ENCODE measurements at regions not wholly inside any gene's neighbourhood (a gene's known extent, or its start where the extent isn't known, plus 50 kb on each side); places are given as distances from the start of the nearest gene placed in this dataset.
"Not testable (repeated sequence)": the region's sequence is repeated elsewhere in the genome, so short reads cannot be mapped to it uniquely, and the experiment has no call there.

DNA sequence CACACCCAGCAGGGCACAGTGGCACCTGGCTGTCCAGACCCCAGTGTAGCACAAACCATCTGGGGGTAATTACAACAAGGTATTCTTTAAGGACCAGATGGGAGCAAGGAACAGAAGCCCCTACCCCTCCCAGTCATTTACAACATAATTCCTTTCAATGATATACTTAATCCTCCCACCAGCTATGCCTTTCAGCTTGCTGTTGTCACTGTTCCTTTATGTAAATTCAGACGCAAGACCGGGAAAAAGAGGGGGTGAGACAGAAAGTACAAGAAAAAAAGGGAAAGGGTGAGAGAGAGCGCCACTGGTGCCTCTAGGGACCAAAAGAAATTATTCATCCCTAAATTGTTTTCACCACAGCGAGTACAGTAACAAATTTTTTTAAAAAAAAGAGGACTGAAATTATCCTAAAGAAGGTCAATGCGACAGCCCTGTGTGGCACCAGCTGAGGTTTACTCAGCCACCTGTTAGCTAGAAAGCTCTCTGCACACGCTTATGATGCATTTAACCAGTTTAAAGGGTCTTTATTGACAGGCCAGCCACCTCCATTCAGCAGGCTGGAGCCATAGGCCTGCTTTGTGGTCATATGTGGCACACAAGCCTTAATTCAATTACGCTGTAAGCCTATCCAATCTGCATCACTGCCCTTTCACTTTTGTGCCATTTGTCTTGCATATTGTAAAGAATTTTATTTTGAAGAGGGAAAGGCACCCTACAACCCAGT is 210.2 kb upstream of the ISL1 start:
- no peak for DNase-seq

- DNase-seq: no peak
These were observed 201.9 kb upstream of the ISL1 start for GRCh38 chr5:51181208-51181894.

DNA sequence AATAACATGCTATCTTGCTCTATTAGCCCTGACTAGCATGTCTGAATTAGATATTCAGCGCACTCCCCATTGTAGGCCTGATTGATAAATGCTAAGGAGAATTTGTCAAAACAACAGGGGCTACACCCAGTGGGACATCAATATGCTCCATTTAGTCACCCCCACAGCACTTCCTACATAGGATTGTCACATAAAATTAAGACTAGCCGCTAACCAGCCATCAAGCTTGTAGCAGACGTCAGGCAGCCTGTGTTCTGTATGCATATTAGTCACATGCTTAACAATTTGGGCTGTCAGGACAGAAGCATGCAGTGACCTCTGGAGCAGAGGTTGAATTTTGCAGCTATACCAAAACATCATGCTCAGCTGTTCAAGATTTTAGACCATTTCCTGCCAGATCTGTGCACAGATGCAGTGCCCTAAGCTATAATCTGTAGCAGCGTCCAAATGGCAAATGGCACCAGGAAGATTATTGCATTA is 197.4 kb upstream of the ISL1 start:
- DNase-seq: no peak

DNA sequence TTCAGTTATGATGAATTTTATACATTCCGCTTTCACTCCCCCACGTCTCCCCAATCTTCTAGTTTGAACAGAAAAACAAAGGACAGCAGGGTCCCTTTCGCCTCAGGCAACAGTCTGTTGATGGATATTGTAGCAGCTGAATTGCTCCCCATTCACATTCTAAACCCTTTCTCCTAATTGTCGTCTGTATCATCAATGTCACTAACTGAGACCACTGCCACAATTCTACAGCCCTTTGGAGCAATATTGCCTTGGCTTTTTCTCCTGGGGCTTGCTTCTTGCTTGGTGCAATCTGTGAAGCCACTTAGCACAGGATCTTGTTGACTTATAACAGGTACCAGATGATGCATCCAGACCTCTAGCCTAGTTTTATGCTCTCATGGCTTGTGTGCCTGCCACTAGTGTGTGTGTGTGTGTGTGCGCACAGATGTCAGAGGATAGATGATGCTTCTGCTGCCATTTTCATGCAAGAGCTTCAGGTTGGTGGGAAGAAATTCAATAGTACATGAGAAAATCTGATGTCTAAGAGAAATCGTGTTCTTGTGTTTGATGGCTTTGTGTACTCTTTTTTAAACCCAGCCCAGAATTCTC is 195.2 kb upstream of the ISL1 start:
- no peak for DNase-seq

DNA sequence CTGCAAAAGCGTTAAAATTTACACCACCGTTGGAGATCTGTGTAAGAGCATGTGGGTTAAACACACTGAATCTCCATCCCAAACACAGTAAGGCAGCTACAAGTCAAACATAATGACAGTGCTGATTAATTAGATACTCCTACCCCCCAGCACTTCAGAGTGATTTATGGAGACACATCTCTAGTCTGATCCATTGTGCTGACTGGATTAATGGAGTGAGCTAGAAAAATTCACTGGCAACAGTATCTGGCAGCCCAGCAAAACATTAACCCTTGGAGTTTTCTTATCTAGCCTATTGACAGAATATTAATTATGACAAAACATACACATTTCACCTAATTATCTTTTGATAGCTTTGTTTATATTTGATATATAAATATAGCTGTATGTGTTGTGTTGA is 188.6 kb upstream of the ISL1 start:
- no peak for DNase-seq

DNA sequence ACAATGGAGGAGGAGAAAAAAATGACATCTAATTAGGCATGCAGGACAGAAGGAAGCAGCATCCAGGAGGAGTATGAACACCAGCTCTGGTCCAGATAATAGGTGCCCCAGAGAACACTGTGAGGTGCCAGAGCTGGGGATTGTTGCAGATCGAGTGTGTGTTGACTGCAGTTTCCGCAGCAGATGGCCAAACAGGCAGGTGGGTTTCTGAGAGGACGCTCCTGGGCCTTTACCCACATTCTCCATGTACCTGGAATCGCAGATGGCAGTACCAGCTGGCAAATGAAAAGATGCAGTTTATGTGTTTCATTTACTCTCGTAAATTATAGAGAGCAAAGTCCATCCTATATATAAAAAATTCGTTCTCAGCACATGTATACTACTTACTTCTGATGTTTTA is 182.2 kb upstream of the ISL1 start:
- no peak for DNase-seq

DNA sequence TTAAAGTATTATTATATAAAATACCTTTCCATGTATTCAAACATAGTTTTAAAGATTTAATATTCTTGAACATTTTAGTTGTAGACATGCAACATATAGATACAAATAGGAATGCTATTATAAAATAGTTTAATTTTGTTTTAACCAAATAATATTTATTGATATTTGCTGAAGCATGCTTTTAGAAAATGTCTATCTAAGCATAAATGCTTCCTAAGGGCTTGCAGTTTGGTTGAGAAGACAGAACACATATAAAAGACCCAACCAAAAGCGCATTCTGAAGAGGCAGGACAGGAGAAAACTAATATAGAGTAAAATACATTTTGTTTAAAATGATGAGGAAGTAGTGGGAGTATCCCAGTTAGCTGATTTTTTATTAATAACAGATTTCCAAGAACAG is 181.5 kb upstream of the ISL1 start:
- no peak for DNase-seq

DNA sequence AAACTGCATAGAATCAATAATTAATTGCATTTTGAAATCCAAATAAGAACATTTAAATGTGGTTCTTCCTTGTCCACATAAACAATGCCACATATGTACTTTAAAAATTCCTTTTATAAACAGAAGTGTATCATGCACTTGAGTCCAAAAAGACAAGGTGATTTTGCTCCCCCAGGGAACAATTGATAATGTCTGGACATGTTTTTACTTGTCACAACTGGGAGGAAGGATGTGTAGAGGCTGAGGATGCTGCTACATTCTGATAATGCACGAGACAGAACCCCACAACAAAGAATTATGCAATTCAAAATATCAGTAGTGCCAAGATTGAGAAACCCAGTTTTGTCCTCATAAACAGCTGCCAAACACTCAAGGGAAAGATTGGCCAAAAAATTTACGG is 181.1 kb upstream of the ISL1 start:
- DNase-seq: no peak

DNA sequence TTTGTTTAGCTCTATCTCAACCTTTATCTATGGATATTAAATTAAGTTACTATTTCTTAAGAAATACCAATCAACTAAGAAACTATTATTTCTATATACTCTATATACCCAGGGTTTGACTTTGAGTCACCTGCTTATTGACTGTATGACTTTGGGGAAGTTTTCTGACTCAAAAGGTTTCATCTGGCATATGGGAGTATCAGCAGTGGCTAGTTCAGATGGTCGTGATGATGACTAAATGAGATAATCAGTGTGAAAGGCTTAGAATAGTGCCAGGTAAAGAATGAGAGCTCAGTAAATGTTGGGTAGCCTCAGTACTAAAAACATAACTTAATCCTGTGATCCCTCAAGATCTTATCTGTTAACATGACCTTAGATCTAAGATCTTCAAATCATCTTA is 179.7 kb upstream of the ISL1 start:
- DNase-seq: no peak

- no peak for DNase-seq
These were observed 175.0 kb upstream of the ISL1 start for GRCh38 chr5:51208296-51208695.

DNA sequence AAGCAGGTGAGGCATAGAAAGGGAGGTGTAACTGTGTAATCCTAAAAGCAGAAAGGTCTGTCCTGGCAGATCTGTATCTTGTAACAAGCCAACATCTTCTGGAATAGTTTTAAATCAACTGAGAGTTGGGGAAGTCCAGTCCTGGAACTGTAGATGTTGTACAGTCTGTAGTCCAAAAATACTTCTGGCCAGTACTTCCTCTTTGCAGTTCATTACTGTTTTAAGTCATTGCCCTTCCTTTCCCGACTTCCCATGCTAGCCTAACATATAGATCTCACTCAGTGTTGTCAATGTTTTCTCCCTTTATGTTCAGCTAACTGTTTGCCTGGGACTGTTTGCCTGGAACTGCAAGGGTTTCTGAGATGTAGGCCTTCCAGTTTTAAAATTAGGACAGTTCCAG is 168.5 kb upstream of the ISL1 start:
- no peak for DNase-seq

- DNase-seq: no peak
These were observed 157.2 kb upstream of the ISL1 start for GRCh38 chr5:51225789-51226742.

GRCh38 chr5:51227963-51228470 is 155.2 kb upstream of the ISL1 start:
- no peak for DNase-seq

DNA sequence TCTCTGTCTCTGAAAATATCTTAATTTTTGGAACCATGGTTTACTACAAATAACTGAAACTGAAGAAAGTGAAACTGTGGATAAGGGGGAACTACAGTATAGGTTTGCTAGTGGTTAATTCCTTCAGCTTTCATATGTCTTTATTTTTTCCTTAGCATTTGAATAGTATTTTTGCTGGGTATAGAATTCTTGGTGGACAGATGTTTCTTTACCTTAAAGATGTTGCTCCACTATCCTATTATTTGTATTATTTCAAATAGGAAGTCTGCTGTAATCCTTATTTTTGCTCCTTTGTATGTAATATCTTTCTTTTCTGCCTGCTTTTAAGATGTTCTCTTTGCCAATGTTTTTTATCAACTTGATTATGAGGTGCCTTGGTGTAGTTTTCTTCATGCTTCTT is 152.9 kb upstream of the ISL1 start:
- no peak for DNase-seq

DNA sequence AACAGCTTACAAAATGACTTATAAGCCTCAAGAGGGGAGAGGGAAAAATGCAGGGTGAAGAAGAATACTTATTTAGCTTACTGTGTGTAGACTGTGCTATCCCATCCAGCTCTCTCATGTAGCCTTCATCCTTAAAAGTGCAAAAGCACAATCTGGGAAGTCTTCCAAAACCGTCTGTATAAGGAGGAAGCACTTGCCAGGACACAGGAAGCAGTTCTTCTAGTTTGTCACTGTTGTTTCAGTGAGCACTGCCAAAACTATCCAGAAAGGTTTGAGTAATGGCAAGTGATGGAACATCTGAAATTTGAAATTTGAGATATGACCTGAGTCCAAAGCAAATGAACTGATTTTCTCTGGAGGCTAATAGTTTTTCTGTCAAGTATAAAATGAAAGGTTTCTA is 140.8 kb upstream of the ISL1 start:
- no peak for DNase-seq

DNA sequence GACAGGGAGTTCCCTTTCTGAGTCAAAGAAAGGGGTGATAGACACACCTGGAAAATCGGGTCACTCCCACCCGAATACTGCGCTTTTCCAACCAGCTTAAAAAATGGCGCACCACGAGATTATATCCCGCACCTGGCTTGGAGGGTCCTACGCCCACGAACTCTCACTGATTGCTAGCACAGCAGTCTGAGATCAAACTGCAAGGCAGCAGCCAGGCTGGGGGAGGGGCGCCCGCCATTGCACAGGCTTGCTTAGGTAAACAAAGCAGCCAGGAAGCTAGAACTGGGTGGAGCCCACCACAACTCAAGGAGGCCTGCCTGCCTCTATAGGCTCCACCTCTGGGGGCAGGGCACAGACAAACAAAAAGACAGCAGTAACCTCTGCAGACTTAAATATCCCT is 132.3 kb upstream of the ISL1 start:
- not testable (repeated sequence) for DNase-seq

- no peak for DNase-seq
These were observed 112.0 kb upstream of the ISL1 start for GRCh38 chr5:51271261-51271660.

DNA sequence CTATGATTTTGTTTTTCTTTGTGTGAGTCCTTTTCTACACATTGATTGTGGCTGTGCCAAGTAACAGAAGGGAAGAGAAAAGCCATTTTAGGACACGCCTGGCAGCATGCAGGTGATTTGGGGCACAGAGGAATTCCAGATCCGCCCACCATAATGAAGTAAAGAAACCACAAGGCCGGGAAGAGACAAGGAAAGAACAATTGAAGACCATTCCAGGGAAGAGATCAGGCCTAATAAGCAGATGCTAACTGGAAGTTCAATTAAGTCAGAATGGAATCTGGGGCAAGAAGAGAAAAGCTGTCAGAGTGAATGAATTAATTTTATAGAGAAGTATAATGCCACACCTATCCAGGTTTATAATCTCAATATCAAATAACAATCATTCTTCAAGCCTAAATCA is 110.2 kb upstream of the ISL1 start:
- DNase-seq: no peak

GRCh38 chr5:51273871-51274270 is 109.4 kb upstream of the ISL1 start:
- DNase-seq: no peak

- DNase-seq: no peak
These were observed 107.8 kb upstream of the ISL1 start for GRCh38 chr5:51275428-51275827.

DNA sequence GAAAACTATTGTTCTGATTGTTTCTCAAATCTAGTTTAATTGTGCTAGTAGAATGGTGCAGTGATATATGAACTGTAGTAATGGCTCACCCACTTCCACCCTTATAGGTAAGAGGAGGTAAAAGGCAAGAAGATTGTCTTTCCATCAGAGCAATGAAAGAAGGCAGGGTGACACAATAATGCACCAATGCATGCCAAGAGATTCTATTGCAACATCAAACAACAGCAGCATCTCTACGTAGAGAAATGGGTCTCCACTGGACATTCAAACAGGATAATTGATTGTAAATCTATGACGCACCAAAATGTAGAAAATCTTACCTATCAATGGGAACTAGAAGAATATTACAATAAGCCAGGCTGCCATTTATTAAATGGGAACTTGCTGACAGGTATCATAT is 107.0 kb upstream of the ISL1 start:
- no peak for DNase-seq

GRCh38 chr5:51278539-51278938 is 104.7 kb upstream of the ISL1 start:
- DNase-seq: no peak

Data from stimulated activated CD4-positive, alpha-beta T cell treated with anti-CD3 and anti-CD28 coated beads, Interleukin-4, amount 100 ng/mL, for 1 hour (primary cell).